CD4-positive, alpha-beta T cell (primary cell): ENCODE measurements at regions not wholly inside any gene's neighbourhood (a gene's known extent, or its start where the extent isn't known, plus 50 kb on each side); places are given as distances from the start of the nearest gene placed in this dataset.

Experiments
- ATAC-seq: fragments of 200-7000 bp; cut with Tn5 transposase; one replicate; pipeline ENCODE4 v1.10.0; 2022; ENCODE audit warnings: mild to moderate bottlenecking; ENCODE audit not compliant: poor library complexity
- CTCF ChIA-PET: fragments of 350-600 bp; sonication (Branson Sonifier 250); formaldehyde crosslinking; loops from one replicate; lab custom pipeline; 2021; ENCODE audit warnings: antibody characterized with exemption, inconsistent platforms; lab: Charles Lee
- POLR2A ChIA-PET: fragments of 350-600 bp; sonication (Branson Sonifier 250); formaldehyde crosslinking; loops from one replicate; lab custom pipeline; 2021; ENCODE audit warnings: antibody characterized with exemption, inconsistent platforms; lab: Charles Lee
- DNase-seq, 14 experiments: peaks; one replicate each; pipeline ENCODE4 v3.0.0-alpha.2; 2013 to 2020; ENCODE audit warnings: mixed read lengths in 2 of 14
- H3K27ac ChIP-seq, 2 donors: one replicate each; pipeline versions ENCODE4 v1.5.1 to v1.7.0; 2013; ENCODE audit warnings: low read length in 2 of 2, low read depth in 1 of 2, mild to moderate bottlenecking in 1 of 2
- H3K27me3 ChIP-seq, 2 experiments: 1 replicate in 1 of 2; 2 replicates in 1 of 2; pipeline versions ENCODE4 v1.6.1 to v1.7.0; 2013; ENCODE audit warnings: low read length in 2 of 2, control low read depth in 1 of 2, mild to moderate bottlenecking in 1 of 2, moderate library complexity in 1 of 2; ENCODE audit not compliant: insufficient read depth in 2 of 2, control insufficient read depth in 1 of 2
- H3K36me3 ChIP-seq: one replicate; pipeline ENCODE4 v1.6.1; 2013; ENCODE audit warnings: low read length, control low read depth; ENCODE audit not compliant: insufficient read depth
- H3K4me1 ChIP-seq: one replicate; pipeline ENCODE4 v1.6.1; 2013; ENCODE audit warnings: low read length, control low read depth; ENCODE audit not compliant: insufficient read depth
- H3K4me3 ChIP-seq: one replicate; pipeline ENCODE4 v1.5.1; 2013; ENCODE audit warnings: mild to moderate bottlenecking, low read length, moderate library complexity
- H3K9me3 ChIP-seq, 2 experiments: 1 replicate in 1 of 2; 2 replicates in 1 of 2; pipeline versions ENCODE4 v1.6.1 to v1.7.0; 2013; ENCODE audit warnings: low read length in 2 of 2, mild to moderate bottlenecking in 2 of 2, control low read depth in 1 of 2, moderate library complexity in 1 of 2; ENCODE audit not compliant: control insufficient read depth in 1 of 2, insufficient read depth in 1 of 2
- H3K27ac Mint-ChIP-seq: one replicate; pipeline ENCODE4 v1.8.0; 2020; ENCODE audit warnings: mixed read lengths
- H3K27me3 Mint-ChIP-seq: one replicate; pipeline ENCODE4 v1.8.0; 2021; ENCODE audit warnings: mixed read lengths
- H3K36me3 Mint-ChIP-seq: one replicate; pipeline ENCODE4 v1.8.0; 2021; ENCODE audit warnings: low read depth, mixed read lengths
- H3K4me1 Mint-ChIP-seq: one replicate; pipeline ENCODE4 v1.8.0; 2021; ENCODE audit warnings: low read depth, mixed read lengths
- H3K4me3 Mint-ChIP-seq: one replicate; pipeline ENCODE4 v1.8.0; 2020; ENCODE audit warnings: mild to moderate bottlenecking, mixed read lengths
- H3K9me3 Mint-ChIP-seq: one replicate; pipeline ENCODE4 v1.8.0; 2020; ENCODE audit warnings: mixed read lengths
- intact Hi-C, 2 experiments: fragments of 100-400 bp; cut with DNase I in 1 of 2; cut with micrococcal nuclease in 1 of 2; formaldehyde crosslinking; loops; one replicate each; pipeline versions ENCODE4 v1.15.1 to v1.9.0; 2023 to 2025; cut with DNase I, micrococcal nuclease
- TF ChIP-seq, protein P1 (sequence below): fragments of 200-600 bp; IDR thresholded peaks from one replicate; pipeline ENCODE4 v1.8.0; 2022; ENCODE audit warnings: antibody characterized with exemption, mild to moderate bottlenecking

DNA sequence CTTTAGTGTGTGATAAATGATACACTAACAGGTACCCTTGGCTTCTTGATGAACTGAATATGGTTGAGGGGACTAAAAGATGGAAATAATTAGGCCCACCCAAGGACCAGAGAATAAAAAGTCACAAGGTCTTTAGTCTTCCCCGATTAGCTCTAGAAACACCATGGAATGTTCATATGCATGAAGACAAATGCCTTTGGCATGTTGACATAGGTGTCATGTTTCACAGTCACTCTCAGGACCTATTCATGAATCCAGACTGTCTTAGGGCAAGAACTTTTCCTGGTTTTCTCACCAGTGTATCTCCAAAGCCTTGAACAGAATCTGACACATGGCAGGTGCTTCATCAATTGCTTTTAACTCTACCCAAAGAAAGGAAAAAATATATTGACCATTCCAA, 412.8 kb downstream of the AJAP1 start:
- Histone ChIP-seq H3K9me3 (peaks cover 0 to 10% of the 10 kb centered on the region in 2 experiments), H3K27ac (no peak overlapping the region), H3K4me1 (no peaks in the 10 kb centered on the region), H3K27me3 (no peaks in the 10 kb centered on the region), H3K4me3 (no peak overlapping the region), H3K36me3 (no peaks in the 10 kb centered on the region)
- Mint-ChIP-seq H3K4me3 (no peak overlapping the region), H3K36me3 (no peaks in the 10 kb centered on the region), H3K27ac (no peak overlapping the region), H3K9me3 (peaks cover 2% of the 10 kb centered on the region), H3K4me1 (no peaks in the 10 kb centered on the region), H3K27me3 (peaks cover 33% of the 10 kb centered on the region)
- ChIA-PET POLR2A (no interaction called here), CTCF (no interaction called here)
- TF ChIP-seq, protein P1, sequence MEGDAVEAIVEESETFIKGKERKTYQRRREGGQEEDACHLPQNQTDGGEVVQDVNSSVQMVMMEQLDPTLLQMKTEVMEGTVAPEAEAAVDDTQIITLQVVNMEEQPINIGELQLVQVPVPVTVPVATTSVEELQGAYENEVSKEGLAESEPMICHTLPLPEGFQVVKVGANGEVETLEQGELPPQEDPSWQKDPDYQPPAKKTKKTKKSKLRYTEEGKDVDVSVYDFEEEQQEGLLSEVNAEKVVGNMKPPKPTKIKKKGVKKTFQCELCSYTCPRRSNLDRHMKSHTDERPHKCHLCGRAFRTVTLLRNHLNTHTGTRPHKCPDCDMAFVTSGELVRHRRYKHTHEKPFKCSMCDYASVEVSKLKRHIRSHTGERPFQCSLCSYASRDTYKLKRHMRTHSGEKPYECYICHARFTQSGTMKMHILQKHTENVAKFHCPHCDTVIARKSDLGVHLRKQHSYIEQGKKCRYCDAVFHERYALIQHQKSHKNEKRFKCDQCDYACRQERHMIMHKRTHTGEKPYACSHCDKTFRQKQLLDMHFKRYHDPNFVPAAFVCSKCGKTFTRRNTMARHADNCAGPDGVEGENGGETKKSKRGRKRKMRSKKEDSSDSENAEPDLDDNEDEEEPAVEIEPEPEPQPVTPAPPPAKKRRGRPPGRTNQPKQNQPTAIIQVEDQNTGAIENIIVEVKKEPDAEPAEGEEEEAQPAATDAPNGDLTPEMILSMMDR = no peak
- no peak for ATAC-seq
- no peak for DNase-seq
- intact Hi-C loops = no loop called here

DNA sequence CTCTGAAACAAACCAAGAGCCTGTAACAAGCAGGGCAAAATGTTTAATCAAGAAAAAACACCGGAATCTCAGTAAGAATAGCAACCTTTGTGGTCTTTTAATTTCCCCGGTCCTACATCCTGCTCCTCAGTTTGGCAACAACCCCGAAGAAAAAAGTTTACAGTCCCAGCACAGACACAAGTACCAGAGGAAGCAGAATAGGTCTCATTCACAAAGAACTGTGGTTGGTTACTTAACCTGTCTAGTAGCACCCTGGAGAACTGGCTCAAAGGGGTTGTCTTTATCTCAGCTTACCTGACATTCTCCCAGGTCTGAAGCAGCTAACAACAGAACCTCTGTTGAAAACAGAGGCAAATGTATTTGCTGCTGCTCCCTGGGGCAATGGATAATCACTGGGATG, 399.3 kb downstream of the AJAP1 start:
- Mint-ChIP-seq H3K4me1 (no peaks in the 10 kb centered on the region), H3K36me3 (no peaks in the 10 kb centered on the region), H3K27ac (no peak overlapping the region), H3K27me3 (peaks cover 15% of the 10 kb centered on the region), H3K4me3 (no peak overlapping the region), H3K9me3 (peaks cover 13% of the 10 kb centered on the region)
- ChIA-PET POLR2A (no interaction called here), CTCF (no interaction called here)
- intact Hi-C loops = no loop called here
- Histone ChIP-seq H3K4me1 (no peaks in the 10 kb centered on the region), H3K9me3 (no peaks in the 10 kb centered on the region), H3K27ac (no peak overlapping the region), H3K4me3 (no peak overlapping the region), H3K27me3 (peaks cover 0 to 2% of the 10 kb centered on the region in 2 experiments), H3K36me3 (no peaks in the 10 kb centered on the region)
- DNase-seq (no peak), ATAC-seq (no peak)
- TF ChIP-seq, protein P1 = no peak

DNA sequence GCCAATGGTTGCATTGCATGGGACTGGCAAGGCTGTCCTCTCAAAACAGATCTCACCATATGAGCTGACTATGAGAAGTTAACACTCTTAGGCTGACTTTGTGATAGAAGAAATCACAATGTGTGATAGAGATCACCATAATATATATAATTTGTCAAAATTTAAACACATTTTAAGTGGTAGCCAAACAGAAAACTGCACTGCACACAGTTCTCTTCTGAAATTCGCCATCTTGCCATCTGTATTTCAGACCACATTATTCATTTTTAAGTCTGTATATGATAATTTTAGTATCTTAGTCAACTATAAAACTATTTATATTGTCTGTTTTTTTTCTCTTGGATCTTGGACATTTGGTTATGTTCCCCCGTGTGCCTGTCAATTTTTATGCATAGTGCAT, 374.7 kb downstream of the AJAP1 start:
- Histone ChIP-seq H3K4me3 (no peak overlapping the region), H3K27me3 (peaks cover 0 to 5% of the 10 kb centered on the region in 2 experiments), H3K9me3 (peaks cover 0 to 3% of the 10 kb centered on the region in 2 experiments), H3K36me3 (no peaks in the 10 kb centered on the region), H3K4me1 (no peaks in the 10 kb centered on the region), H3K27ac (no peak overlapping the region)
- Mint-ChIP-seq H3K27me3 (peaks cover 6% of the 10 kb centered on the region), H3K27ac (no peak overlapping the region), H3K4me3 (no peak overlapping the region), H3K4me1 (no peaks in the 10 kb centered on the region), H3K9me3 (no peaks in the 10 kb centered on the region), H3K36me3 (no peaks in the 10 kb centered on the region)
- POLR2A ChIA-PET = no interaction called here
- DNase-seq = no peak
- CTCF ChIA-PET = no interaction called here
- TF ChIP-seq, protein P1 = no peak
- ATAC-seq = no peak
- intact Hi-C loops = no loop called here
